Smooth muscle cell (in vitro differentiated cells): ENCODE measurements at regions not wholly inside any gene's neighbourhood (a gene's known extent, or its start where the extent isn't known, plus 50 kb on each side); places are given as distances from the start of the nearest gene placed in this dataset.
"Not testable (repeated sequence)": the region's sequence is repeated elsewhere in the genome, so short reads cannot be mapped to it uniquely, and the experiment has no call there.

ENCODE experiments used
- DNase-seq: peaks from one replicate; lab custom pipeline; 2025; ENCODE audit not compliant: unreplicated experiment; lab: John Stamatoyannopoulos, UW
- H2AFZ ChIP-seq: fragments of 200-600 bp; sonication (generic); 2 replicates; pipeline ENCODE4 v1.6.0; 2016; ENCODE audit warnings: antibody characterized with exemption, low read depth, mild to moderate bottlenecking
- H3F3A ChIP-seq: fragments of 200-600 bp; sonication (generic); 2 replicates; pipeline ENCODE4 v1.6.0; 2017; ENCODE audit warnings: antibody characterized with exemption, low read depth
- H3K27ac ChIP-seq: fragments of 200-600 bp; sonication (generic); 2 replicates; pipeline ENCODE4 v1.5.1; 2016; ENCODE audit warnings: low read depth, mild to moderate bottlenecking
- H3K27me3 ChIP-seq: fragments of 200-600 bp; sonication (generic); 2 replicates; pipeline ENCODE4 v1.6.1; 2016; ENCODE audit warnings: low read depth, mild to moderate bottlenecking
- H3K36me3 ChIP-seq: fragments of 200-600 bp; sonication (generic); 2 replicates; pipeline ENCODE4 v1.5.1; 2016; ENCODE audit warnings: low read depth
- H3K4me1 ChIP-seq: fragments of 200-600 bp; sonication (generic); 2 replicates; pipeline ENCODE4 v1.5.1; 2016; ENCODE audit warnings: low read depth
- H3K4me2 ChIP-seq: fragments of 200-600 bp; sonication (generic); 2 replicates; pipeline ENCODE4 v1.6.0; 2016; ENCODE audit warnings: mild to moderate bottlenecking
- H3K4me3 ChIP-seq: fragments of 200-600 bp; sonication (generic); 2 replicates; pipeline ENCODE4 v1.5.1; 2016; ENCODE audit warnings: mild to moderate bottlenecking
- H3K79me2 ChIP-seq: fragments of 200-600 bp; sonication (generic); 2 replicates; pipeline ENCODE4 v1.6.0; 2016; ENCODE audit warnings: low read depth, mild to moderate bottlenecking
- H3K9ac ChIP-seq: fragments of 200-600 bp; sonication (generic); 2 replicates; pipeline ENCODE4 v1.6.0; 2016; ENCODE audit warnings: low read depth
- H3K9me3 ChIP-seq: fragments of 200-600 bp; sonication (generic); replicated peaks from 2 replicates; pipeline ENCODE4 v1.5.1; 2016; ENCODE audit warnings: low read depth
- H4K20me1 ChIP-seq: fragments of 200-600 bp; sonication (generic); 2 replicates; pipeline ENCODE4 v1.6.0; 2016; ENCODE audit warnings: low read depth
- CTCF ChIP-seq: fragments of 200-600 bp; sonication (generic); IDR thresholded peaks from 2 replicates; pipeline ENCODE4 v1.5.1; 2017; ENCODE audit warnings: borderline replicate concordance, mild to moderate bottlenecking, antibody characterized with exemption; ENCODE audit not compliant: insufficient read depth, poor library complexity, severe bottlenecking
- WGBS: methylation state at CpG from one replicate; pipeline ENCODE4 v1.1.7; 2016; ENCODE audit warnings: low lambda C conversion rate; 5-methylcytosine and 5-hydroxymethylcytosine counted together

GRCh38 chr18:3345885-3346284 lies 84.0 kb downstream of the MYL12B start:
- H3K4me3 ChIP-seq = no peak overlapping the region
- peak overlapping the region; percentile 39 for H3K27ac ChIP-seq
- no peak for TF ChIP-seq CTCF
- H3K27me3 ChIP-seq = no peaks in the 10 kb centered on the region
- H3F3A ChIP-seq = peaks cover 5% of the 10 kb centered on the region
- no peaks in the 10 kb centered on the region for H4K20me1 ChIP-seq
- peak overlapping the region; percentile 32 for H3K4me2 ChIP-seq
- H3K9me3 ChIP-seq = no peaks in the 10 kb centered on the region
- DNase-seq = no peak
- H2AFZ ChIP-seq = no peak overlapping the region
- no peaks in the 10 kb centered on the region for H3K79me2 ChIP-seq
- no peaks in the 10 kb centered on the region for H3K36me3 ChIP-seq
- 53% methylated on average over 1 of the region's 1 CpG for WGBS
- peaks cover 10% of the 10 kb centered on the region for H3K4me1 ChIP-seq
- no peak overlapping the region for H3K9ac ChIP-seq

- Histone ChIP-seq H3K4me1 (peaks cover 16% of the 10 kb centered on the region), H3K27me3 (no peaks in the 10 kb centered on the region), H3K9me3 (no peaks in the 10 kb centered on the region), H3F3A (peaks cover 5% of the 10 kb centered on the region), H3K79me2 (no peaks in the 10 kb centered on the region), H3K9ac (no peak overlapping the region), H3K4me2 (peak overlapping the region; percentile 32), H3K27ac (peak overlapping the region; percentile 39), H2AFZ (no peak overlapping the region), H3K4me3 (no peak overlapping the region), H4K20me1 (no peaks in the 10 kb centered on the region), H3K36me3 (no peaks in the 10 kb centered on the region)
- no peak for TF ChIP-seq CTCF
- WGBS = 18% methylated on average over 7 of the region's 7 CpGs
- no peak for DNase-seq
Measured at GRCh38 chr18:3346487-3346886, 84.6 kb downstream of the MYL12B start.

GRCh38 chr18:3347286-3347803 lies 85.4 kb downstream of the MYL12B start:
- Histone ChIP-seq H3K27me3 (no peaks in the 10 kb centered on the region), H2AFZ (no peak overlapping the region), H4K20me1 (no peaks in the 10 kb centered on the region), H3K36me3 (no peaks in the 10 kb centered on the region), H3K9me3 (no peaks in the 10 kb centered on the region), H3K79me2 (no peaks in the 10 kb centered on the region), H3K27ac (no peak overlapping the region), H3K4me3 (no peak overlapping the region), H3K9ac (no peak overlapping the region), H3K4me1 (peaks cover 16% of the 10 kb centered on the region), H3F3A (peaks cover 5% of the 10 kb centered on the region), H3K4me2 (no peak overlapping the region)
- WGBS = 89% methylated on average over 2 of the region's 2 CpGs
- no peak for DNase-seq
- TF ChIP-seq CTCF = no peak

GRCh38 chr18:3348176-3348575 lies 86.2 kb downstream of the MYL12B start:
- Histone ChIP-seq H3K27ac (no peak overlapping the region), H3K4me3 (no peak overlapping the region), H3K9me3 (no peaks in the 10 kb centered on the region), H3F3A (peaks cover 5% of the 10 kb centered on the region), H2AFZ (no peak overlapping the region), H3K36me3 (no peaks in the 10 kb centered on the region), H3K27me3 (no peaks in the 10 kb centered on the region), H3K79me2 (no peaks in the 10 kb centered on the region), H3K4me1 (peaks cover 16% of the 10 kb centered on the region), H3K4me2 (no peak overlapping the region), H4K20me1 (no peaks in the 10 kb centered on the region), H3K9ac (no peak overlapping the region)
- DNase-seq = no peak
- WGBS = 86% methylated on average over 1 of the region's 1 CpG
- no peak for TF ChIP-seq CTCF

GRCh38 chr18:3349046-3349841 lies 87.3 kb downstream of the MYL12B start:
- H3K27me3 ChIP-seq, H4K20me1 ChIP-seq, H2AFZ ChIP-seq, DNase-seq, H3K4me3 ChIP-seq, H3K9me3 ChIP-seq, H3K27ac ChIP-seq, H3K79me2 ChIP-seq, H3K36me3 ChIP-seq, H3F3A ChIP-seq, H3K4me2 ChIP-seq, H3K9ac ChIP-seq: not testable (repeated sequence)
- 95% methylated on average over 25 of the region's 25 CpGs for WGBS
- peaks cover 16% of the 10 kb centered on the region for H3K4me1 ChIP-seq
